Adrenal gland (tissue), 5 donors: ENCODE measurements at regions not wholly inside any gene's neighbourhood (a gene's known extent, or its start where the extent isn't known, plus 50 kb on each side); places are given as distances from the start of the nearest gene placed in this dataset.

ENCODE experiments used
- CTCF ChIP-seq, 6 experiments: fragments of 450-650 bp in 4 of 6; fragments of 200-600 bp in 2 of 6; sonication (generic) in 1 of 6; IDR thresholded peaks; 1 replicate in 5 of 6; 2 replicates in 1 of 6; pipeline versions ENCODE4 v1.5.1 to v1.8.0; 2016 to 2021; ENCODE audit warnings: antibody characterized with exemption in 6 of 6, mild to moderate bottlenecking in 2 of 6, moderate library complexity in 1 of 6
- POLR2A ChIP-seq, 2 donors: fragments of 450-650 bp; IDR thresholded peaks; one replicate each; pipeline ENCODE4 v1.6.1; 2017; ENCODE audit warnings: antibody characterized with exemption in 2 of 2, mild to moderate bottlenecking in 2 of 2, moderate library complexity in 1 of 2
- donor health status: DM: no; HTN: no; CAD: no.

- no peak for TF ChIP-seq CTCF (IDR thresholded peaks at IDR 0.05)
- no peak for TF ChIP-seq POLR2A (IDR thresholded peaks at IDR 0.05)
Measured at GRCh38 chr10:58990693-58991092, 185.8 kb upstream of the PHYHIPL start.
